Fibroblast of mammary gland (primary cell): ENCODE measurements at regions not wholly inside any gene's neighbourhood (a gene's known extent, or its start where the extent isn't known, plus 50 kb on each side); places are given as distances from the start of the nearest gene placed in this dataset.
A peak's percentile ranks its signal among the peaks of the same experiment; 100 is the strongest.
"Not testable (repeated sequence)": the region's sequence is repeated elsewhere in the genome, so short reads cannot be mapped to it uniquely, and the experiment has no call there.

Experiments used
- DNase-seq: peaks from one replicate; pipeline ENCODE4 v3.0.0-alpha.2; 2010; ENCODE audit warnings: low read depth
- H3K4me3 ChIP-seq: 2 replicates; pipeline ENCODE4 v1.5.1; 2011; ENCODE audit warnings: low read depth, mild to moderate bottlenecking, low read length, moderate library complexity; ENCODE audit not compliant: control insufficient read depth
- TF ChIP-seq, protein P1 (sequence below): conservative IDR thresholded peaks from 2 replicates; pipeline ENCODE4 v1.5.1; 2011; ENCODE audit warnings: low read depth, low read length, inconsistent platforms; ENCODE audit not compliant: control insufficient read depth, insufficient read depth

DNA sequence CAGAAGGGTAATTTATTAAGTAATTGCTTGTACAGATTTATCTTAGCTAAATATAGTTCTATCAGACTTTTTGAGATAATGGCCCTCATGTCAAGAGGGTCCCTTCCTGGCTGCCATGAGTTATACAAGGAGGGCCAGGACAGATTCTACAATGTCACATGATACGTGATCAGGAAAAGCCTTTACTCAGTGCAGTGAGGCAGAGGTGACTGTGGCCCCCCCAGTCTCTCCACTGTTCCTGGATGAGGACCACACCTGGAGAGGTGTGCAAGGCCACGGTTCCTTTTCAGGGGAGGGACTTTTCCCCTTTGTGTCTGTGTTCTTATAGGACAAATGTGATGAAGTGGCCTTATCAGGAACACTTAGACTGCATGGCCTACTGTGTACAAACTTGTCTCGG is 54.3 kb upstream of the LRCH1 start:
- no peak for DNase-seq
- TF ChIP-seq, protein P1, sequence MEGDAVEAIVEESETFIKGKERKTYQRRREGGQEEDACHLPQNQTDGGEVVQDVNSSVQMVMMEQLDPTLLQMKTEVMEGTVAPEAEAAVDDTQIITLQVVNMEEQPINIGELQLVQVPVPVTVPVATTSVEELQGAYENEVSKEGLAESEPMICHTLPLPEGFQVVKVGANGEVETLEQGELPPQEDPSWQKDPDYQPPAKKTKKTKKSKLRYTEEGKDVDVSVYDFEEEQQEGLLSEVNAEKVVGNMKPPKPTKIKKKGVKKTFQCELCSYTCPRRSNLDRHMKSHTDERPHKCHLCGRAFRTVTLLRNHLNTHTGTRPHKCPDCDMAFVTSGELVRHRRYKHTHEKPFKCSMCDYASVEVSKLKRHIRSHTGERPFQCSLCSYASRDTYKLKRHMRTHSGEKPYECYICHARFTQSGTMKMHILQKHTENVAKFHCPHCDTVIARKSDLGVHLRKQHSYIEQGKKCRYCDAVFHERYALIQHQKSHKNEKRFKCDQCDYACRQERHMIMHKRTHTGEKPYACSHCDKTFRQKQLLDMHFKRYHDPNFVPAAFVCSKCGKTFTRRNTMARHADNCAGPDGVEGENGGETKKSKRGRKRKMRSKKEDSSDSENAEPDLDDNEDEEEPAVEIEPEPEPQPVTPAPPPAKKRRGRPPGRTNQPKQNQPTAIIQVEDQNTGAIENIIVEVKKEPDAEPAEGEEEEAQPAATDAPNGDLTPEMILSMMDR = no peak
- no peak overlapping the region for H3K4me3 ChIP-seq

GRCh38 chr13:46496086-46496485 is 56.9 kb upstream of the LRCH1 start:
- H3K4me3 ChIP-seq = no peak overlapping the region
- no peak for DNase-seq
- TF ChIP-seq, protein P1 = no peak

DNA sequence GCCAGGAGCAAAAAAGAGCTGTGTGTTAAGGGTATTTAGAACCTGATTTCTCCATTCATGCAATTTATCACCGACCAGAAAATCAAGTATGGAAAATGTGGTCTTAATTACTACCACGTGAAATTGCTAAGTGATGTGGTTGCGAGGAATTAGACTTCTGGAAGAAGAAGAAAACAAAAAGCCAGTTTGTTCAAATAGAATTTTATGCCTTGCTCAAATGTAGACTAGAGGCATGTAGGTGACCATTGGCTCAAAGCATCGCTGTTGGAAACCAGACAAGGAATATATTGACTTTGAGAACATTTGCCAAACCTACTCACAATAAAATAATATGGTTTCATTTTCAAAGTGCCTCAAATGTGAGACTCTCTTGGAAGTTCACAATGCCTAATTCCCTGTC is 57.3 kb upstream of the LRCH1 start:
- H3K4me3 ChIP-seq = no peak overlapping the region
- peak; percentile 57 for DNase-seq
- TF ChIP-seq, protein P1 = no peak

GRCh38 chr13:46495066-46495465 is 57.9 kb upstream of the LRCH1 start:
- H3K4me3 ChIP-seq = no peak overlapping the region
- no peak for DNase-seq
- TF ChIP-seq, protein P1 = no peak

GRCh38 chr13:46492946-46493345 is 60.0 kb upstream of the LRCH1 start:
- TF ChIP-seq, protein P1 = peak; percentile 62
- no peak overlapping the region for H3K4me3 ChIP-seq
- DNase-seq = peak; percentile 67

- no peak for DNase-seq
- no peak overlapping the region for H3K4me3 ChIP-seq
- TF ChIP-seq, protein P1 = no peak
Observed at GRCh38 chr13:46491641-46492040, 61.3 kb upstream of the LRCH1 start.

- not testable (repeated sequence) for H3K4me3 ChIP-seq
Observed at GRCh38 chr13:46490713-46491112, 62.3 kb upstream of the LRCH1 start.

More at GRCh38 chr13:46490713-46491112, 62.3 kb upstream of the LRCH1 start:
- not testable (repeated sequence) for DNase-seq
